Type B pancreatic cell (in vitro differentiated cells): ENCODE measurements at regions not wholly inside any gene's neighbourhood (a gene's known extent, or its start where the extent isn't known, plus 50 kb on each side); places are given as distances from the start of the nearest gene placed in this dataset.
"Not testable (repeated sequence)": the region's sequence is repeated elsewhere in the genome, so short reads cannot be mapped to it uniquely, and the experiment has no call there.

Experiments used
- DNase-seq: peaks from one replicate; pipeline ENCODE4 v3.0.0; 2021; ENCODE audit warnings: mixed read lengths; ENCODE audit not compliant: unreplicated experiment; ENCODE audit errors: extremely low spot score
- H3K27ac Mint-ChIP-seq: 2 replicates; pipeline ENCODE4 v1.8.0; 2021; ENCODE audit warnings: mild to moderate bottlenecking, mixed read lengths
- H3K27me3 Mint-ChIP-seq: 2 replicates; pipeline ENCODE4 v1.8.0; 2021; ENCODE audit warnings: mixed read lengths
- H3K36me3 Mint-ChIP-seq: 2 replicates; pipeline ENCODE4 v1.8.0; 2021; ENCODE audit warnings: mixed read lengths
- H3K4me1 Mint-ChIP-seq: one replicate; pipeline ENCODE4 v1.8.0; 2021; ENCODE audit warnings: mixed read lengths; ENCODE audit not compliant: unreplicated experiment
- H3K4me3 Mint-ChIP-seq: 2 replicates; pipeline ENCODE4 v1.8.0; 2021; ENCODE audit warnings: mild to moderate bottlenecking, mixed read lengths
- H3K9me3 Mint-ChIP-seq: 2 replicates; pipeline ENCODE4 v1.8.0; 2021; ENCODE audit warnings: mixed read lengths
- TF ChIP-seq, protein P1 (sequence below): fragments of 200-600 bp; sonication (generic); conservative IDR thresholded peaks from 2 replicates; pipeline ENCODE4 v1.5.0; 2021; ENCODE audit warnings: antibody characterized with exemption, mild to moderate bottlenecking

DNA sequence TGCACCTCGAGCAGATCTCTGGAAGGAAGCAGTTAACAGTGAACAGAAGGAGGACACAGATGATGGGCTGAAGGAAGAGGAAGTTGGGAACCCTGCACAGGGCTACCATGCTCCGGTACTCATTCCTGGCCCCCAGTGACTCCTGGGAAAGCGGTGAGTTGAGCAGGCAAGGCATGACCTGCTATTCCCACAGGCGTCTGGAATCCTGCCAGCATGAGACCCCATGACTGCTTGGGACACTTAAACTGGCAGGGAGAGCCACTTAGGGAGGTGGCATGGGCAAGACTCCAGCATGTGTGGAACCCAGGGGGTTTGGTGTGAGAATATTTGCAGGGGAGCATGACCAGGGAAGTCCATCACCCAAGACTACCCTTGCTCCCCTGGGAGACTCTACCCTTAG lies 1056.4 kb upstream of the POU3F4 start:
- H3K27ac Mint-ChIP-seq: no peak overlapping the region
- no peaks in the 10 kb centered on the region for H3K9me3 Mint-ChIP-seq
- H3K36me3 Mint-ChIP-seq: no peaks in the 10 kb centered on the region
- no peaks in the 10 kb centered on the region for H3K27me3 Mint-ChIP-seq
- no peak for DNase-seq
- H3K4me1 Mint-ChIP-seq: no peaks in the 10 kb centered on the region
- TF ChIP-seq, protein P1, sequence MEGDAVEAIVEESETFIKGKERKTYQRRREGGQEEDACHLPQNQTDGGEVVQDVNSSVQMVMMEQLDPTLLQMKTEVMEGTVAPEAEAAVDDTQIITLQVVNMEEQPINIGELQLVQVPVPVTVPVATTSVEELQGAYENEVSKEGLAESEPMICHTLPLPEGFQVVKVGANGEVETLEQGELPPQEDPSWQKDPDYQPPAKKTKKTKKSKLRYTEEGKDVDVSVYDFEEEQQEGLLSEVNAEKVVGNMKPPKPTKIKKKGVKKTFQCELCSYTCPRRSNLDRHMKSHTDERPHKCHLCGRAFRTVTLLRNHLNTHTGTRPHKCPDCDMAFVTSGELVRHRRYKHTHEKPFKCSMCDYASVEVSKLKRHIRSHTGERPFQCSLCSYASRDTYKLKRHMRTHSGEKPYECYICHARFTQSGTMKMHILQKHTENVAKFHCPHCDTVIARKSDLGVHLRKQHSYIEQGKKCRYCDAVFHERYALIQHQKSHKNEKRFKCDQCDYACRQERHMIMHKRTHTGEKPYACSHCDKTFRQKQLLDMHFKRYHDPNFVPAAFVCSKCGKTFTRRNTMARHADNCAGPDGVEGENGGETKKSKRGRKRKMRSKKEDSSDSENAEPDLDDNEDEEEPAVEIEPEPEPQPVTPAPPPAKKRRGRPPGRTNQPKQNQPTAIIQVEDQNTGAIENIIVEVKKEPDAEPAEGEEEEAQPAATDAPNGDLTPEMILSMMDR: no peak
- H3K4me3 Mint-ChIP-seq: no peak overlapping the region

DNA sequence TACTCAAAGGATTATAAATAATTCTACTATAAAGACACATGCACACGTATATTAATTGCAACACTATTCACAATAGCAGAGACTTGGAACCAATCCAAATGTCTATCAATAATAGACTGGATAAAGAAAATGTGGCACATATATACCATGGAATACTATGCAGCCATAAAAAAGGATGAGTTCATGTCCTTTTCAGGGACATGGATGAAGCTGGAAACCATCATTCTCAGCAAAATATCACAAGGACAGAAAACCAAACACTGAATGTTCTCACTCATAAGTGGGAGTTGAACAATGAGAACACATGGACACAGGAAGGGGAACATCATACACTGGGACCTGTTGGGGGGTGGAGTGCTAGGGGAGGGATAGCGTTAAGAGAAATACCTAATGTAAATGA lies 1052.2 kb upstream of the POU3F4 start:
- not testable (repeated sequence) for H3K4me3 Mint-ChIP-seq, H3K4me1 Mint-ChIP-seq, H3K27me3 Mint-ChIP-seq, H3K36me3 Mint-ChIP-seq, H3K9me3 Mint-ChIP-seq, H3K27ac Mint-ChIP-seq, DNase-seq

DNA sequence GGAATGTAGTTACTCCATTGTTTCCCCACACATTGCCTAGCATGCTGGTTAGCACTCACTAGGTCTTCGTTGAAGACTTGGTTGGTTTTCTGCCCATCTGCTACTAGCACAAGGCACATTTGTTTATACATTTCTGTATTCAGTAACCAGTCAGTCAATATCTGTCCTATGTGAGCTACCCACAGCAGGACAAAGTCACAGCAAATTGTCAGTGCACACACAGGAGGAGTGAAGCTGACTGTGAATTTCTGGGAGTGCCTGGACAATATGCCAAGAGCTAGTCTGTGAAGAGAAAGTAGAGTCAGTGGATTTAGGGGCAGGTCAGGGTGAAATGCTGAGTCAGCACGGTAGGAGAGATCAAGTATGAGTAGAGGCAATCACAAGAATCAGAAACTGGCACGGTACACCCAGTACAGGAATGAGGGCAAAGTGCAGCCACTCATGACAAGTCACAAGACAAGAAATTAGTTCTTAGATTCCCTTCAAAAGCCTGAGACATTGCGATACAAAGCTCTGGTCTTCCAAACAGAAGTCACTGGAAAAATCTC lies 1049.8 kb upstream of the POU3F4 start:
- TF ChIP-seq, protein P1: no peak
- Mint-ChIP-seq H3K36me3 (no peaks in the 10 kb centered on the region), H3K9me3 (peaks cover 3% of the 10 kb centered on the region), H3K4me3 (no peak overlapping the region), H3K4me1 (no peaks in the 10 kb centered on the region), H3K27ac (no peak overlapping the region), H3K27me3 (no peaks in the 10 kb centered on the region)
- DNase-seq: no peak

DNA sequence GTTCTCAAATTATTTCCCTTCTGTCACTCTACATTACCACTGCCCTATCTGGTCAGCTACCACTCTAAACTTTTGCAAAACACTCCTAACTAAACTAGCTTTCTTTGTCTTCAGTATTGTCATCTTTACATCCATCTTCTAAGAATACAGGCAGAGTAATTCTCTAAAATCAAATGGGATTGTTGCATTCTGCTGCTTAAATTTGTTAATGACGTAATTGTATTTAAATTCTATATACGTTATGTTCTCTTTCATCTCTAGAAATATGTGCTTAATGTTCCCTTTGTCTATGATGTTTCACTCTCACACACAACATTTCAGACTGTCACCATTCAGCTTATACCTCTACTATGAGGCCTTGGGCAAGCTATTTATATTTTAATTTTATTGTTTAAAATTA lies 1041.1 kb upstream of the POU3F4 start:
- no peaks in the 10 kb centered on the region for H3K36me3 Mint-ChIP-seq
- H3K9me3 Mint-ChIP-seq: no peaks in the 10 kb centered on the region
- DNase-seq: no peak
- no peaks in the 10 kb centered on the region for H3K4me1 Mint-ChIP-seq
- no peak overlapping the region for H3K4me3 Mint-ChIP-seq
- TF ChIP-seq, protein P1: no peak
- H3K27me3 Mint-ChIP-seq: no peaks in the 10 kb centered on the region
- H3K27ac Mint-ChIP-seq: no peak overlapping the region
